GM10266 (cell line): ENCODE measurements at regions not wholly inside any gene's neighbourhood (a gene's known extent, or its start where the extent isn't known, plus 50 kb on each side); places are given as distances from the start of the nearest gene placed in this dataset.

ENCODE experiments used
- DNase-seq: peaks from one replicate; pipeline ENCODE4 v3.0.0; 2012; ENCODE audit errors: extremely low spot score
- TF ChIP-seq, protein P1 (sequence below): IDR thresholded peaks from 2 replicates; pipeline ENCODE4 v1.5.1; 2012; ENCODE audit warnings: mild to moderate bottlenecking, low read depth; ENCODE audit not compliant: control insufficient read depth, insufficient read depth; ENCODE audit errors: missing control alignments

GRCh38 chr5:110242950-110243349 is 483.5 kb downstream of the TMEM232 start:
- DNase-seq, result no peak
- TF ChIP-seq, protein P1, sequence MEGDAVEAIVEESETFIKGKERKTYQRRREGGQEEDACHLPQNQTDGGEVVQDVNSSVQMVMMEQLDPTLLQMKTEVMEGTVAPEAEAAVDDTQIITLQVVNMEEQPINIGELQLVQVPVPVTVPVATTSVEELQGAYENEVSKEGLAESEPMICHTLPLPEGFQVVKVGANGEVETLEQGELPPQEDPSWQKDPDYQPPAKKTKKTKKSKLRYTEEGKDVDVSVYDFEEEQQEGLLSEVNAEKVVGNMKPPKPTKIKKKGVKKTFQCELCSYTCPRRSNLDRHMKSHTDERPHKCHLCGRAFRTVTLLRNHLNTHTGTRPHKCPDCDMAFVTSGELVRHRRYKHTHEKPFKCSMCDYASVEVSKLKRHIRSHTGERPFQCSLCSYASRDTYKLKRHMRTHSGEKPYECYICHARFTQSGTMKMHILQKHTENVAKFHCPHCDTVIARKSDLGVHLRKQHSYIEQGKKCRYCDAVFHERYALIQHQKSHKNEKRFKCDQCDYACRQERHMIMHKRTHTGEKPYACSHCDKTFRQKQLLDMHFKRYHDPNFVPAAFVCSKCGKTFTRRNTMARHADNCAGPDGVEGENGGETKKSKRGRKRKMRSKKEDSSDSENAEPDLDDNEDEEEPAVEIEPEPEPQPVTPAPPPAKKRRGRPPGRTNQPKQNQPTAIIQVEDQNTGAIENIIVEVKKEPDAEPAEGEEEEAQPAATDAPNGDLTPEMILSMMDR, result no peak

GRCh38 chr5:110248921-110249320 is 477.6 kb downstream of the TMEM232 start:
- DNase-seq, result no peak
- TF ChIP-seq, protein P1, result no peak

- TF ChIP-seq, protein P1, result no peak
Observed at GRCh38 chr5:110250355-110250754, 476.1 kb downstream of the TMEM232 start.

GRCh38 chr5:110250755-110251154 is 475.7 kb downstream of the TMEM232 start:
- TF ChIP-seq, protein P1, result no peak
- no peak for DNase-seq

More at GRCh38 chr5:110250355-110250754, 476.1 kb downstream of the TMEM232 start:
- no peak for DNase-seq

GRCh38 chr5:110251366-110251765 is 475.1 kb downstream of the TMEM232 start:
- TF ChIP-seq, protein P1, result no peak
- no peak for DNase-seq

GRCh38 chr5:110255194-110255593 is 471.3 kb downstream of the TMEM232 start:
- TF ChIP-seq, protein P1, result no peak
- no peak for DNase-seq

DNA sequence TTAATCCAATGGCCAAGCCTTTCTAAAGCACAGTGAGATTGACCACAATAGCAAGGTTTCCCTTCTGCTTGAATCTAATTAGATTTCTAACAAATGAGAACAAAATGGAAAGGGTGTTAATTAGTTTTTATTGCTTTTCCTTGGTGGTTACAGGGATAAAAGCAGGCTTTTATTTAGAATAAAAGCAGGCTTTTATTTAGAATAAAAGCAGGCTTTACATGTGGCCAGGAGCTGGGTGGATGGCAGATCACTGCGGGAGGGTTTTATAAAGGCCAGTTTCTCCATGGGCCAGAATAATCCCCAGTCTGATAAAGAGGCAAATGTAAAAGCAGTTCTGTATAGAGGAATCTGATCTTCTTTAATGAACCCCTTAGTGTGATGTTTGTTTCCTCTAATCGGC is 470.2 kb downstream of the TMEM232 start:
- no peak for DNase-seq
- TF ChIP-seq, protein P1, result no peak
